ENCODE measurements at regions not wholly inside any gene's neighbourhood (a gene's known extent, or its start where the extent isn't known, plus 50 kb on each side); places are given as distances from the start of the nearest gene placed in this dataset.

DNA sequence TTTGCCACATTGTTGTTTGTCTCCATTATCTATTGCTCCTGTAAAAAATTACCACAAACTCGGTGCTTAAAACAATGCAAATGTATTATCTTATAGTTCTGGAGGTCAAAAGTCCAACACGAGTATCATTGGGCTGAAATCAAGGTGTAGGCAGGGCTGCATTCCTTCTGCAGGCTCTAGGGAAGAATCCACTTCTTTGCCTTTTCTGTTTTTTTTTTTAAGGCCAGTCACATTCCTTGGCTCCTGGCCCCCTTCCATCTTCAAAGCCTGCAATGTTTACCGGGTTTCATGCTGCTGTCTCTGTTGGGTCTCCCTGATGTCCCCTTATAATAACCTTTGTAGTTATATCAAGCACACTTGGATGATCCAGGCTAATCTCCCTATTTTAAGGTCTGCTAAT, 212.7 kb downstream of the PTBP2 start:
- ATAC-seq, result no peak
- H3K4me3 Mint-ChIP-seq, result no peak overlapping the region

DNA sequence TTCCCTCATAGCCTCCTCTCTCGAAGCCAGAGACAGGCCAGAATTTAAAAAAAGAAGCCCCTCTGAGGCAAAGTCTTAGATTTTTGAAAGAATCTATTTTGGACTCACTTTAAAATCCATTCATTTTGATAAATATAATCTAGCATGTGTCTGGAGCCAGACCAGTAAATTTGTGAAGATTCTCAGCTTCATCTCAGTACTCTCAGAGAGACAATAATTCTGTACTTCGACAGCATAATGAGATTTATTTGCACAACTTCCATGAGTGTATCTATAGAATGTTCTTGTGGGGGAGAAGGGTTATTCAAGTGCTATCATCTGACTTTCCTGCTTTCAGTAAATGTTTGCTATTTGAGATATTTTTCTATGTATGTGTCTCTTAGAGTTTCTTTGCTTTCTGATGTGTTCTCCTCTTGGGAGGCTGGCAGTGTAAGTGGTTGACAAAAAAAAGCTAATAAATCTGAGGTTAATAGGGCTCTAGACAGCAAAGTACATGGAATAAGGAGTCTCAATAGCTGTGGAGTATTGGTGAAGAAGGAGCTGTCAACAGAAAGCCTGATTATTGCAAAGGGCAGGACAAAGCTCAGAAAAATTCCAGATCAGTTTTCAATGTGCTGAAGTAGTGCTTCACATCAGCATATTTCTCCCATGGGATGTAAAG, 223.0 kb downstream of the PTBP2 start:
- Mint-ChIP-seq H3K4me1 (ENCODE audit: low read depth) (no peaks in the 10 kb centered on the region), H3K9me3 (no peaks in the 10 kb centered on the region), H3K36me3 (ENCODE audit: low read depth) (no peaks in the 10 kb centered on the region), H3K27me3 (peaks cover 8% of the 10 kb centered on the region), H3K4me3 (no peak overlapping the region), H3K27ac (no peak overlapping the region)
- intact Hi-C loops (cut with micrococcal nuclease), result no loop called here
- no peak for DNase-seq
- ChIA-PET CTCF (no interaction called here), POLR2A (no interaction called here)
- TF ChIP-seq, protein P1, sequence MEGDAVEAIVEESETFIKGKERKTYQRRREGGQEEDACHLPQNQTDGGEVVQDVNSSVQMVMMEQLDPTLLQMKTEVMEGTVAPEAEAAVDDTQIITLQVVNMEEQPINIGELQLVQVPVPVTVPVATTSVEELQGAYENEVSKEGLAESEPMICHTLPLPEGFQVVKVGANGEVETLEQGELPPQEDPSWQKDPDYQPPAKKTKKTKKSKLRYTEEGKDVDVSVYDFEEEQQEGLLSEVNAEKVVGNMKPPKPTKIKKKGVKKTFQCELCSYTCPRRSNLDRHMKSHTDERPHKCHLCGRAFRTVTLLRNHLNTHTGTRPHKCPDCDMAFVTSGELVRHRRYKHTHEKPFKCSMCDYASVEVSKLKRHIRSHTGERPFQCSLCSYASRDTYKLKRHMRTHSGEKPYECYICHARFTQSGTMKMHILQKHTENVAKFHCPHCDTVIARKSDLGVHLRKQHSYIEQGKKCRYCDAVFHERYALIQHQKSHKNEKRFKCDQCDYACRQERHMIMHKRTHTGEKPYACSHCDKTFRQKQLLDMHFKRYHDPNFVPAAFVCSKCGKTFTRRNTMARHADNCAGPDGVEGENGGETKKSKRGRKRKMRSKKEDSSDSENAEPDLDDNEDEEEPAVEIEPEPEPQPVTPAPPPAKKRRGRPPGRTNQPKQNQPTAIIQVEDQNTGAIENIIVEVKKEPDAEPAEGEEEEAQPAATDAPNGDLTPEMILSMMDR (IDR thresholded peaks at IDR 0.05), result no peak
- no peak for ATAC-seq

More for the DNA sequence above, 212.7 kb downstream of the PTBP2 start:
- Mint-ChIP-seq H3K27me3 (peaks cover 5% of the 10 kb centered on the region), H3K4me1 (ENCODE audit: low read depth) (no peaks in the 10 kb centered on the region), H3K36me3 (ENCODE audit: low read depth) (no peaks in the 10 kb centered on the region), H3K27ac (no peak overlapping the region), H3K9me3 (no peaks in the 10 kb centered on the region)
- POLR2A ChIA-PET, result no interaction called here
- CTCF ChIA-PET, result no interaction called here
- intact Hi-C loops (cut with micrococcal nuclease), result no loop called here
- TF ChIP-seq, protein P1 (IDR thresholded peaks at IDR 0.05), result no peak
- DNase-seq, result no peak

DNA sequence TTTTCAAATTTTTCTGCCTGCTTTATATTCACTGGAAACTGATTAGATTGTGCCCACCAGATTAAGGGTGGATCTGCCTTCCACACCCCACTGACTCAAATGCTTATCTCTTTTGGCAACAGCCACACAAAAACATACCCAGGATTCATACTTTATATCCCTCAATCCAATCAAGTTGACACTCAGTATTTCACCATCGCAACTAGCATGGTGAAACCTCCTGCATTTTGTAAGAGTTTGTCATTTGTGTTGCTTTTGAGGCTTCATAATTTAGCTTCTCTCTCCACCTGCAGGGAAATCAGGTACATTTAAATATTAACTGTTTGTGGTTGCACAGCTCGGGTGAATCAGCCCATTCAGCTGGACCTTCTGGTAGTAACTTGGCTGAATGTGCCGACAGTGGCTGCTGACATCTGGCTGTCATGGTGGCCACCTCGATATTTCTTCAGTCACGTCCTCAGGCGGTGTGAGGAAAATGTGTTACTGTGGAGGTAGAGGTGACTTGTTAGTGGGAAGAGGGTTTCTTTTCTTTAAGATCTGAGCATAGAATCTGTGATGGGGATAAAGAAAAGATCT, 224.0 kb downstream of the PTBP2 start:
- Mint-ChIP-seq H3K4me3 (no peak overlapping the region), H3K27ac (no peak overlapping the region), H3K4me1 (ENCODE audit: low read depth) (no peaks in the 10 kb centered on the region), H3K9me3 (no peaks in the 10 kb centered on the region), H3K36me3 (ENCODE audit: low read depth) (no peaks in the 10 kb centered on the region), H3K27me3 (peaks cover 8% of the 10 kb centered on the region)
- ATAC-seq (no peak), DNase-seq (no peak)
- ChIA-PET POLR2A (no interaction called here), CTCF (no interaction called here)
- intact Hi-C loops (cut with micrococcal nuclease), result no loop called here
- TF ChIP-seq, protein P1 (IDR thresholded peaks at IDR 0.05), result no peak

DNA sequence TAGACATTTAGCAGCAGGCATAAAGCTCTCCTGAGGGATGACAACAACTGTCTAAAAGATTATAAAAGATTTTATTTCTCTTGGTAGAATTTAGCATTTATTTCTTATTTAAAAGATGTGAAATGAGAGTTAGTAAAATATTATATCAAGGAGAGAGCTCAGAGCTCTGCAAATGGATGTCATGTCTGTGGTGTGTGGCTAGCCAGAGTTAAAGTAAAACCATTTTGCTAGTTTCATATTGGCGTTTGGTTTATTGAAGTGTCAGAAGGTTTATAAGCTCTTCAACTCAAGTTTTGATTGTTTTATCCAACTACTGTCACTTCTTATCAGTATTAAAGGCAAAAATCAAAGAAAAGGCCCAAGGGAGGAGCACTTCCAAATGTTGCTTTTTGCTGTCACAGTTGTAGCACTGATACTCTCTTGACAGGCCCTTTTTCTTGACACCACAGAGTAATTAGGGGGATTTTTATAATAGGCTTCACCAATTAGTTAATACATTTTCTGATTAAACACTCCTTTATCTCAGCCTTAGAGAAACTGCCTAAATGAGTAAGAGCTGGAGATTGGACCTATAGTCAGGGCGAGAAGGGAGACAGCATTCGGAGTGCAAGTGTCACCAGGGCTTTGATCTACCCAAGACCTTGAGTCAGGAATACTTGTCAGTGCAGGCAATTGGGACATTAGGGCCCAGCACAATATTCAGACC, 233.9 kb downstream of the PTBP2 start:
- no peak for ATAC-seq
- no peaks in the 10 kb centered on the region for H3K4me1 Mint-ChIP-seq (ENCODE audit: low read depth)
- H3K36me3 Mint-ChIP-seq (ENCODE audit: low read depth), result no peaks in the 10 kb centered on the region
- ChIA-PET POLR2A (no interaction called here), CTCF (no interaction called here)
- no peaks in the 10 kb centered on the region for H3K9me3 Mint-ChIP-seq
- H3K4me3 Mint-ChIP-seq, result no peak overlapping the region
- TF ChIP-seq, protein P1 (IDR thresholded peaks at IDR 0.05), result no peak
- intact Hi-C loops (cut with micrococcal nuclease), result no loop called here
- H3K27ac Mint-ChIP-seq, result no peak overlapping the region
- no peaks in the 10 kb centered on the region for H3K27me3 Mint-ChIP-seq
- DNase-seq, result no peak

DNA sequence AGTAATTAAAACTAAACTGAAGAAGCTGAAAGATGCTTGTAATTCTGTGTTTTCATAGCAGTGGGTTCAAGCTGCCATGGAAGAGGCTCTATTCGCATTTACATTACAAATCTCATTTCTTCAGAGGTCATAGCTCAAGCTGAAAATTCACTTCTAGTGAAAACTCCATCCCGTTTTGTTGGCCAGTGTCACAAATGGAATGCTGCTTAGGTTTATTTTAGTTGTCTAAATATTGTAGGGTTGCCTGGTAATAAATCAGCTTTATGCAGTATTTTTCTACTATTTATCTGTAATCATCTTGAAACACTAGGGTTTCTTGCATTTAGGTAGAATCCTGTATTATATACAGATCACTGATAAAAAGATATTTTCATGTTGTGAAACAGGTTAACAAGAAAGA, 240.6 kb downstream of the PTBP2 start:
- peaks cover 6% of the 10 kb centered on the region for H3K27me3 Mint-ChIP-seq
- CTCF ChIA-PET, result no interaction called here
- no peaks in the 10 kb centered on the region for H3K36me3 Mint-ChIP-seq (ENCODE audit: low read depth)
- DNase-seq (no peak), ATAC-seq (no peak)
- POLR2A ChIA-PET, result interaction anchor here (0.7 kb wide), 1 partner anchor 8 kb away, joined by 3 read pairs; no protein-coding TSS in a partner anchor
- intact Hi-C loops (cut with micrococcal nuclease), result loop anchor here (10.0 kb wide), 1 partner anchor 1503 kb away; no protein-coding TSS in a partner anchor
- H3K4me1 Mint-ChIP-seq (ENCODE audit: low read depth), result no peaks in the 10 kb centered on the region
- no peak overlapping the region for H3K4me3 Mint-ChIP-seq
- TF ChIP-seq, protein P1 (IDR thresholded peaks at IDR 0.05), result no peak
- no peak overlapping the region for H3K27ac Mint-ChIP-seq
- H3K9me3 Mint-ChIP-seq, result no peaks in the 10 kb centered on the region

Data from activated CD8-positive, alpha-beta T cell treated with anti-CD3 and anti-CD28 coated beads for 36 hours (primary cell).